ENCODE measurements at regions not wholly inside any gene's neighbourhood (a gene's known extent, or its start where the extent isn't known, plus 50 kb on each side); places are given as distances from the start of the nearest gene placed in this dataset.

DNA sequence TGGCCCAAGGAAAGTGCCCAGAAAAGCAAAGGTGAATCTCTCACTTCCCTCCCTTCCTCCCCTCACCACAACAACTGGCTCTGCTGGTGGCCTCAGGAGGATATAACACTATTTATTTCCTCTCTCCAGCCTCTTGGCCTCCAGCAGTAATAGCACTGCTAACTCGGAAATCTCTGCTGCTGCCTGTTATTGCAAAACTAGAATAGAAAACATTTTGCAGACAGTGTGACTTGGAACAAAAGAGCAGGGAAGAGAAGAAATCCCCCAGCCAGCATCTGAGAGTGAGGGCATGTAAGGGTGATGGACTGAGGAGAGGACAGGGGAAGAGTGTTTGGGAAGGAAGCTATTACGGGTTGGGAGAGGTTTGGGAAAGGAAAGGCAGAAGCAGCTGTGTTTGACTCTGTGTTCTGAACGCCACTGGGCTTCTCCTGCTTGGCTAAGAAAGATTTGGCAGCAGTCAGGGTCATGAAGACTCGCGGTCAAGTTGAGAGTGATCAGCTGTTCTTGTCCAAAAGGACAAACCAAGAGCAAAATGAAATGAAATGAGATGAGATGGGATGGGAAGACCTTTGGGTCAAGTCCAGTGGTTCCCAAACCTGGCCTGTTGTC is 81.0 kb upstream of the SNX9 start (continued):
- no peak for TF ChIP-seq SIN3A (conservative IDR thresholded peaks at IDR 0.05 in 1 of 2, IDR thresholded peaks at IDR 0.05 in 1 of 2; ENCODE audit: low read depth in 1 of 2, low read length in 2 of 2)
- TF ChIP-seq RXRA (IDR thresholded peaks at IDR 0.05; ENCODE audit: insufficient read depth, low read depth, low read length): no peak
- TF ChIP-seq FOSL1 (IDR thresholded peaks at IDR 0.05; ENCODE audit: insufficient read depth, low read depth, low read length): no peak
- no peak for TF ChIP-seq KDM1A (IDR thresholded peaks at IDR 0.05; ENCODE audit: borderline replicate concordance, low read length)
- no peak for TF ChIP-seq SP4 (IDR thresholded peaks at IDR 0.05; ENCODE audit: low read length)
